MM.1S (cell line): ENCODE measurements at regions not wholly inside any gene's neighbourhood (a gene's known extent, or its start where the extent isn't known, plus 50 kb on each side); places are given as distances from the start of the nearest gene placed in this dataset.

Experiments used
- DNase-seq: peaks from one replicate; pipeline ENCODE4 v3.0.0-alpha.2; 2015
- H2AFZ ChIP-seq: fragments of 300-600 bp; sonication (generic); 2 replicates; pipeline ENCODE4 v1.6.0; 2016; ENCODE audit warnings: antibody characterized with exemption, low read length
- H3F3A ChIP-seq: fragments of 300-600 bp; sonication (generic); 2 replicates; pipeline ENCODE4 v1.6.1; 2016; ENCODE audit warnings: mild to moderate bottlenecking, antibody characterized with exemption, low read length, moderate library complexity, mixed read lengths; ENCODE audit not compliant: insufficient read depth
- H3K27ac ChIP-seq: fragments of 300-600 bp; sonication (generic); 2 replicates; pipeline ENCODE4 v1.5.1; 2016; ENCODE audit warnings: mild to moderate bottlenecking, low read length
- H3K27me3 ChIP-seq: fragments of 300-600 bp; sonication (generic); replicated peaks from 2 replicates; pipeline ENCODE4 v1.6.0; 2016; ENCODE audit warnings: low read length; ENCODE audit not compliant: insufficient read depth
- H3K36me3 ChIP-seq: fragments of 300-600 bp; sonication (generic); replicated peaks from 2 replicates; pipeline ENCODE4 v1.6.1; 2016; ENCODE audit warnings: mild to moderate bottlenecking, low read length, mixed read lengths; ENCODE audit not compliant: insufficient read depth
- H3K4me1 ChIP-seq: fragments of 300-600 bp; sonication (generic); 2 replicates; pipeline ENCODE4 v1.6.1; 2016; ENCODE audit warnings: low read length, mixed read lengths
- H3K4me2 ChIP-seq: fragments of 300-600 bp; sonication (generic); 2 replicates; pipeline ENCODE4 v1.6.0; 2016; ENCODE audit warnings: low read depth, low read length
- H3K4me3 ChIP-seq: fragments of 300-600 bp; sonication (generic); 2 replicates; pipeline ENCODE4 v1.5.1; 2016; ENCODE audit warnings: low read length, mixed read lengths
- H3K79me2 ChIP-seq: fragments of 300-600 bp; sonication (generic); 2 replicates; pipeline ENCODE4 v1.6.1; 2016; ENCODE audit warnings: mixed run types, low read length, mixed read lengths
- H3K9ac ChIP-seq: fragments of 300-600 bp; sonication (generic); 2 replicates; pipeline ENCODE4 v1.6.1; 2016; ENCODE audit warnings: low read length, mixed read lengths
- H3K9me2 ChIP-seq: fragments of 300-600 bp; sonication (generic); replicated peaks from 2 replicates; pipeline ENCODE4 v1.6.1; 2016; ENCODE audit warnings: mild to moderate bottlenecking, low read length, mixed read lengths; ENCODE audit not compliant: insufficient read depth
- H3K9me3 ChIP-seq: fragments of 300-600 bp; sonication (generic); replicated peaks from 2 replicates; pipeline ENCODE4 v1.6.1; 2016; ENCODE audit warnings: mild to moderate bottlenecking, low read length, mixed read lengths; ENCODE audit not compliant: insufficient read depth
- H4K20me1 ChIP-seq: fragments of 300-600 bp; sonication (generic); 2 replicates; pipeline ENCODE4 v1.6.1; 2016; ENCODE audit warnings: mild to moderate bottlenecking, low read length, moderate library complexity, mixed read lengths; ENCODE audit not compliant: insufficient read depth
- EZH2 ChIP-seq: fragments of 300-600 bp; sonication (generic); optimal IDR thresholded peaks from 2 replicates; pipeline ENCODE3; 2017; ENCODE audit warnings: low read depth, mild to moderate bottlenecking, antibody characterized with exemption, low read length, mixed read lengths
- EZH2phosphoT487 ChIP-seq: fragments of 300-600 bp; sonication (generic); IDR thresholded peaks from 2 replicates; pipeline ENCODE4 v1.6.1; 2018; ENCODE audit warnings: antibody characterized with exemption, low read length
- TF ChIP-seq, protein P1 (sequence below): fragments of 300-600 bp; sonication (generic); IDR thresholded peaks from 2 replicates; pipeline ENCODE4 v1.5.1; 2016; ENCODE audit warnings: antibody characterized with exemption, low read length, mixed read lengths

DNA sequence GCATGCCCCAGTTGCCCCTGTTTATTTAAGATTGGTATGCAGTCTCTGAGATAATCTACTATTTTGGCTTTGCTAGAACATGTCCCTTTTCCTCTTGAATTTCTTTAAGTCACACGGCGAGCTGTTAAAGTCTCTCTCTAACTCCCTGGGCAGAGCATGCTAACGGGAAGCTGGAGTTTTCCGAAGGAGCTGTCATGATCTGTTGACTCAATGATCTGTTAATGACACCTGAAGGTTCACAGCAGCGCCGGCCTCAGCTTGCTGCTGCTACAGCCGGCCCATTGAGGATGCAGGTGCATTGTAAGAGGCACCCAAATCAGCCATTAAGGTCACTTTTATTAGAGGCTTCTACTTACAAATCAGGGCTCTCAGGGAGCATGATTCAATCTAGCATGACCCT lies 1203.4 kb downstream of the MAT2B start:
- no peaks in the 10 kb centered on the region for H3K9me2 ChIP-seq
- H3K36me3 ChIP-seq: no peaks in the 10 kb centered on the region
- no peaks in the 10 kb centered on the region for H3K27me3 ChIP-seq
- H4K20me1 ChIP-seq: no peaks in the 10 kb centered on the region
- H3K27ac ChIP-seq: no peak overlapping the region
- H3K4me1 ChIP-seq: no peaks in the 10 kb centered on the region
- no peaks in the 10 kb centered on the region for H3K9me3 ChIP-seq
- H3K9ac ChIP-seq: no peak overlapping the region
- H3K4me2 ChIP-seq: no peak overlapping the region
- no peaks in the 10 kb centered on the region for H3F3A ChIP-seq
- no peak overlapping the region for H3K4me3 ChIP-seq
- TF ChIP-seq EZH2 (no peak), EZH2phosphoT487 (no peak)
- TF ChIP-seq, protein P1, sequence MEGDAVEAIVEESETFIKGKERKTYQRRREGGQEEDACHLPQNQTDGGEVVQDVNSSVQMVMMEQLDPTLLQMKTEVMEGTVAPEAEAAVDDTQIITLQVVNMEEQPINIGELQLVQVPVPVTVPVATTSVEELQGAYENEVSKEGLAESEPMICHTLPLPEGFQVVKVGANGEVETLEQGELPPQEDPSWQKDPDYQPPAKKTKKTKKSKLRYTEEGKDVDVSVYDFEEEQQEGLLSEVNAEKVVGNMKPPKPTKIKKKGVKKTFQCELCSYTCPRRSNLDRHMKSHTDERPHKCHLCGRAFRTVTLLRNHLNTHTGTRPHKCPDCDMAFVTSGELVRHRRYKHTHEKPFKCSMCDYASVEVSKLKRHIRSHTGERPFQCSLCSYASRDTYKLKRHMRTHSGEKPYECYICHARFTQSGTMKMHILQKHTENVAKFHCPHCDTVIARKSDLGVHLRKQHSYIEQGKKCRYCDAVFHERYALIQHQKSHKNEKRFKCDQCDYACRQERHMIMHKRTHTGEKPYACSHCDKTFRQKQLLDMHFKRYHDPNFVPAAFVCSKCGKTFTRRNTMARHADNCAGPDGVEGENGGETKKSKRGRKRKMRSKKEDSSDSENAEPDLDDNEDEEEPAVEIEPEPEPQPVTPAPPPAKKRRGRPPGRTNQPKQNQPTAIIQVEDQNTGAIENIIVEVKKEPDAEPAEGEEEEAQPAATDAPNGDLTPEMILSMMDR: no peak
- no peak for DNase-seq
- no peaks in the 10 kb centered on the region for H3K79me2 ChIP-seq
- H2AFZ ChIP-seq: no peak overlapping the region

DNA sequence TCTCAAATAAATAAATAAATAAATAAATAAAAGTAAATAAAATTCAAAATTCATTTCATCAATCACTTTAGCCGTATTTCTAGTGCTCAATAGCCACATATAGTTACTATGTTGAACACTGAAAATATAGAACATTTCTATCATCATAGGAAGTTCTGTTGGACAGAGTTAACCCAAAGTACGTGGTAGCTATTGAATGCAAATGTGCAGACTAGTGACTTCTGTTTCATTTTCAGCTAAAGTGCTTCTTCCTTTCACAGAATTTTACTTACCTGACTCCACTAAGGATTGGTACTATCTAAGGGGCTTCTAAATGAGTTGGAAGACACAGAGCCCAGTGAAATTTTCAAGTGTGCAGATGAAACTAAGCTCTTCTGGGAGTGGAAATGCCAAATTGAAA lies 1208.3 kb downstream of the MAT2B start:
- TF ChIP-seq EZH2 (no peak), EZH2phosphoT487 (no peak)
- TF ChIP-seq, protein P1: no peak
- Histone ChIP-seq H3K4me3 (no peak overlapping the region), H3K36me3 (no peaks in the 10 kb centered on the region), H4K20me1 (no peaks in the 10 kb centered on the region), H3K9ac (no peak overlapping the region), H3K4me2 (no peak overlapping the region), H3K79me2 (no peaks in the 10 kb centered on the region), H2AFZ (no peak overlapping the region), H3K4me1 (no peaks in the 10 kb centered on the region), H3F3A (no peaks in the 10 kb centered on the region), H3K27me3 (no peaks in the 10 kb centered on the region), H3K9me2 (no peaks in the 10 kb centered on the region), H3K9me3 (no peaks in the 10 kb centered on the region), H3K27ac (no peak overlapping the region)
- DNase-seq: no peak

DNA sequence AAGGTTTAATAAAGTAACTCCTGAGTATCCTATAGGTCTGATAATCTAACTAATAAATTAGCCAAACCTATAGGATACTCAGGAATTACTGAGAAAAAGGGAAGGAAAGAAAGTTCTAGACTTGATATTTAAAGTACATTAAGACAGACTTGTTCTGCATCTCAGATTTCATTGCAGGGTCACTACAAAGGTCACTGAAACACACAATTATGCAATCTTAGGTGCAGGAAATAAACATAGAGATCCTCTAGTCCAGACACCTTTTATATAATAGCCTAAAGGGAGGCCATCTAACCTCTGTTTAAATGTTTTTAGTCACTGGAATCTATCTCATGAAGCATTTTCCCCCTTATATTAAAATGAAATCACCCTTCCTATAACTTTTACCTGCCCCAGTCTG lies 1215.7 kb downstream of the MAT2B start:
- Histone ChIP-seq H4K20me1 (no peaks in the 10 kb centered on the region), H3K36me3 (no peaks in the 10 kb centered on the region), H3K4me3 (no peak overlapping the region), H3F3A (no peaks in the 10 kb centered on the region), H3K9me2 (no peaks in the 10 kb centered on the region), H3K9me3 (no peaks in the 10 kb centered on the region), H2AFZ (no peak overlapping the region), H3K4me1 (no peaks in the 10 kb centered on the region), H3K27me3 (no peaks in the 10 kb centered on the region), H3K4me2 (no peak overlapping the region), H3K27ac (no peak overlapping the region), H3K9ac (no peak overlapping the region), H3K79me2 (no peaks in the 10 kb centered on the region)
- TF ChIP-seq EZH2phosphoT487 (no peak), EZH2 (no peak)
- TF ChIP-seq, protein P1: no peak
- DNase-seq: no peak

DNA sequence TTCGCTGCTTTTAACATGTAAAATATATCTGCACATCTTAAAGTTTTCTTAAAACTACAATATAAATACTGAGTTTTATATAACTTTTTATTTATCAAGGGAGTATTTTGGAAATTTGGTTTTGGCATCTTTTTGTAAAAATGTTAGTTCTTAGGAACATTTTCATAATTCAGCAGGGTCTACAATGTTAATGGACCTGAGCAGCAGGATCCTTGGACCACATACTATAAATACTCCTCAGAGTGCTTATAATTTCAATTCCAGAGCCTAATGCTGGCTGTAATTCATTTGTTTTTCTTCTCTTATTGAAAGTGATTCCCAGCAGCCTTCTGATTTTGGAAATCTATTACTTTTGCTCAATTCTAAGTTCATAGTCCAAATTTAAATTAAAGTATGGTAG lies 1216.2 kb downstream of the MAT2B start:
- no peak overlapping the region for H3K4me2 ChIP-seq
- no peaks in the 10 kb centered on the region for H3K9me3 ChIP-seq
- no peak overlapping the region for H2AFZ ChIP-seq
- no peaks in the 10 kb centered on the region for H3K79me2 ChIP-seq
- H3K36me3 ChIP-seq: no peaks in the 10 kb centered on the region
- no peaks in the 10 kb centered on the region for H3F3A ChIP-seq
- no peaks in the 10 kb centered on the region for H4K20me1 ChIP-seq
- no peaks in the 10 kb centered on the region for H3K27me3 ChIP-seq
- H3K4me3 ChIP-seq: no peak overlapping the region
- no peak for DNase-seq
- TF ChIP-seq EZH2 (no peak), EZH2phosphoT487 (no peak)
- TF ChIP-seq, protein P1: no peak
- H3K27ac ChIP-seq: no peak overlapping the region
- no peaks in the 10 kb centered on the region for H3K4me1 ChIP-seq
- H3K9ac ChIP-seq: no peak overlapping the region
- no peaks in the 10 kb centered on the region for H3K9me2 ChIP-seq
